IMR-90 (cell line): ENCODE measurements at regions not wholly inside any gene's neighbourhood (a gene's known extent, or its start where the extent isn't known, plus 50 kb on each side); places are given as distances from the start of the nearest gene placed in this dataset.

Source experiments
- ATAC-seq: fragments of 200-7000 bp; cut with Tn5 transposase; 2 replicates; pipeline ENCODE4 v1.9.1; 2020; ENCODE audit warnings: low read depth, mild to moderate bottlenecking, moderate library complexity
- BruUV-seq: library from RNA; stranded (reverse); fragments of 400-500 nt; replicated peaks from 2 replicates; lab custom pipeline; 2021; lab: Mats Ljungman, UMichigan
- CTCF ChIA-PET: fragments of 300-600 bp; formaldehyde crosslinking; extraction: SDS; loops from one replicate; lab custom pipeline; 2021; ENCODE audit warnings: antibody characterized with exemption; lab: Yijun Ruan, JAX
- POLR2A ChIA-PET: fragments of 300-600 bp; sonication (Branson Sonifier 250); formaldehyde crosslinking; loops from one replicate; lab custom pipeline; 2022; ENCODE audit warnings: antibody characterized with exemption; ENCODE audit not compliant: unreplicated experiment; lab: Charles Lee
- DNase-seq: peaks from one replicate; pipeline ENCODE4 v3.0.0; 2013
- H2AFZ ChIP-seq: replicated peaks from 2 replicates; pipeline ENCODE3; 2013; ENCODE audit warnings: low read length, mild to moderate bottlenecking; ENCODE audit not compliant: poor library complexity
- H2AK5ac ChIP-seq: 2 replicates; pipeline ENCODE4 v1.6.1; 2013; ENCODE audit warnings: low read depth, low read length, inconsistent platforms
- H2AK9ac ChIP-seq: replicated peaks from 2 replicates; pipeline ENCODE3; 2013; ENCODE audit warnings: mild to moderate bottlenecking, low read depth, low read length, moderate library complexity; ENCODE audit not compliant: poor library complexity
- H2BK120ac ChIP-seq: 2 replicates; pipeline ENCODE4 v1.6.1; 2013; ENCODE audit warnings: low read depth, low read length, inconsistent platforms
- H2BK15ac ChIP-seq: 3 replicates; pipeline ENCODE4 v1.6.1; 2013; ENCODE audit warnings: low read depth, low read length, inconsistent platforms
- H2BK20ac ChIP-seq: 2 replicates; pipeline ENCODE4 v1.6.1; 2013; ENCODE audit warnings: low read depth, mild to moderate bottlenecking, inconsistent platforms, low read length, moderate library complexity
- H2BK5ac ChIP-seq: 2 replicates; pipeline ENCODE4 v1.6.1; 2013; ENCODE audit warnings: mild to moderate bottlenecking, low read depth, low read length, inconsistent platforms; ENCODE audit not compliant: poor library complexity, severe bottlenecking
- H3K14ac ChIP-seq: replicated peaks from 2 replicates; pipeline ENCODE4 v1.6.1; 2013; ENCODE audit warnings: low read depth, low read length, inconsistent platforms
- H3K18ac ChIP-seq: 2 replicates; pipeline ENCODE4 v1.6.1; 2013; ENCODE audit warnings: low read depth, low read length, control low read depth
- H3K23ac ChIP-seq: 2 replicates; pipeline ENCODE4 v1.6.1; 2013; ENCODE audit warnings: low read depth, low read length, inconsistent platforms
- H3K27ac ChIP-seq: 2 replicates; pipeline ENCODE4 v1.5.1; 2013; ENCODE audit warnings: mild to moderate bottlenecking, control low read depth, low read length; ENCODE audit not compliant: insufficient read depth
- H3K27me3 ChIP-seq: 2 replicates; pipeline ENCODE4 v1.6.1; 2013; ENCODE audit warnings: low read length; ENCODE audit not compliant: control insufficient read depth, insufficient read depth
- H3K36me3 ChIP-seq: 2 replicates; pipeline ENCODE4 v1.6.1; 2013; ENCODE audit warnings: low read length, mixed read lengths; ENCODE audit not compliant: control insufficient read depth, insufficient read depth
- H3K4ac ChIP-seq: 2 replicates; pipeline ENCODE4 v1.6.1; 2013; ENCODE audit warnings: low read depth, low read length, inconsistent platforms
- H3K4me1 ChIP-seq: 2 replicates; pipeline ENCODE4 v1.6.1; 2013; ENCODE audit warnings: low read length, mixed read lengths; ENCODE audit not compliant: control insufficient read depth, insufficient read depth
- H3K4me2 ChIP-seq: 2 replicates; pipeline ENCODE4 v1.6.1; 2013; ENCODE audit warnings: low read depth, mild to moderate bottlenecking, control low read depth, low read length, moderate library complexity
- H3K4me3 ChIP-seq: 2 replicates; pipeline ENCODE4 v1.5.1; 2013; ENCODE audit warnings: low read depth, mild to moderate bottlenecking, control low read depth, low read length, moderate library complexity; ENCODE audit not compliant: insufficient read depth
- H3K56ac ChIP-seq: 2 replicates; pipeline ENCODE4 v1.6.1; 2013; ENCODE audit warnings: low read length, inconsistent platforms; ENCODE audit not compliant: insufficient read depth; ENCODE audit errors: extremely low read depth
- H3K79me1 ChIP-seq, 2 experiments: 2 replicates each; pipeline ENCODE4 v1.6.1; 2013; ENCODE audit warnings: low read length in 2 of 2, inconsistent platforms in 1 of 2, low read depth in 1 of 2
- H3K9ac ChIP-seq: 2 replicates; pipeline ENCODE4 v1.6.1; 2013; ENCODE audit warnings: low read depth, low read length, control low read depth
- H3K9me1 ChIP-seq: 2 replicates; pipeline ENCODE4 v1.6.1; 2013; ENCODE audit warnings: low read length, inconsistent platforms; ENCODE audit not compliant: insufficient read depth
- H3K9me3 ChIP-seq: 2 replicates; pipeline ENCODE4 v1.6.1; 2013; ENCODE audit warnings: low read length; ENCODE audit not compliant: control insufficient read depth, insufficient read depth
- H4K20me1 ChIP-seq: 2 replicates; pipeline ENCODE4 v1.6.1; 2013; ENCODE audit warnings: low read length, inconsistent platforms; ENCODE audit not compliant: insufficient read depth
- H4K5ac ChIP-seq: 2 replicates; pipeline ENCODE4 v1.6.1; 2013; ENCODE audit warnings: mild to moderate bottlenecking, low read depth, low read length, control low read depth
- H4K8ac ChIP-seq, 2 experiments: 2 replicates each; pipeline ENCODE4 v1.6.1; 2013; ENCODE audit warnings: low read depth in 2 of 2, low read length in 2 of 2, control low read depth in 1 of 2, inconsistent platforms in 1 of 2
- H4K91ac ChIP-seq: 2 replicates; pipeline ENCODE4 v1.6.1; 2013; ENCODE audit warnings: low read depth, low read length, inconsistent platforms; ENCODE audit not compliant: insufficient read depth
- BHLHE40 ChIP-seq: fragments of 150-350 bp; IDR thresholded peaks from 2 replicates; pipeline ENCODE4 v1.6.1; 2016; ENCODE audit warnings: mild to moderate bottlenecking, low read depth, low read length
- CEBPB ChIP-seq: IDR thresholded peaks from 2 replicates; pipeline ENCODE4 v1.6.1; 2012; ENCODE audit warnings: low read depth, low read length, improper control_type of control experiment
- CHD1 ChIP-seq: IDR thresholded peaks from 2 replicates; pipeline ENCODE4 v1.6.1; 2012; ENCODE audit warnings: low read depth, low read length, improper control_type of control experiment
- CTCF ChIP-seq: conservative IDR thresholded peaks from 2 replicates; pipeline ENCODE4 v1.5.1; 2012; ENCODE audit warnings: mild to moderate bottlenecking, low read depth, low read length, improper control_type of control experiment
- FOS ChIP-seq: fragments of 150-350 bp; IDR thresholded peaks from 2 replicates; pipeline ENCODE4 v1.6.1; 2016; ENCODE audit warnings: low read depth, low read length
- MAFK ChIP-seq: IDR thresholded peaks from 2 replicates; pipeline ENCODE4 v1.6.1; 2012; ENCODE audit warnings: low read depth, low read length, improper control_type of control experiment
- MAZ ChIP-seq: IDR thresholded peaks from 2 replicates; pipeline ENCODE4 v1.6.1; 2012; ENCODE audit warnings: low read depth, mild to moderate bottlenecking, low read length, improper control_type of control experiment, moderate library complexity, borderline replicate concordance
- MXI1 ChIP-seq: IDR thresholded peaks from 2 replicates; pipeline ENCODE4 v1.6.1; 2012; ENCODE audit warnings: low read depth, mild to moderate bottlenecking, low read length, moderate library complexity, borderline replicate concordance
- NFE2L2 ChIP-seq: fragments of 150-350 bp; IDR thresholded peaks from 2 replicates; pipeline ENCODE4 v1.6.1; 2016; ENCODE audit warnings: low read depth, mild to moderate bottlenecking, low read length
- POLR2A ChIP-seq: IDR thresholded peaks from 2 replicates; pipeline ENCODE4 v1.6.1; 2012; ENCODE audit warnings: mild to moderate bottlenecking, low read depth, low read length
- RAD21 ChIP-seq: IDR thresholded peaks from 2 replicates; pipeline ENCODE4 v1.6.1; 2012; ENCODE audit warnings: low read length, improper control_type of control experiment
- RCOR1 ChIP-seq: IDR thresholded peaks from 2 replicates; pipeline ENCODE4 v1.6.1; 2012; ENCODE audit warnings: mild to moderate bottlenecking, low read length, improper control_type of control experiment; ENCODE audit not compliant: insufficient replicate concordance
- RFX5 ChIP-seq: IDR thresholded peaks from 2 replicates; pipeline ENCODE4 v1.8.0; 2012; ENCODE audit warnings: low read depth, mild to moderate bottlenecking, low read length, moderate library complexity
- SMC3 ChIP-seq: fragments of 150-350 bp; IDR thresholded peaks from 2 replicates; pipeline ENCODE4 v1.6.1; 2016; ENCODE audit warnings: low read depth, mild to moderate bottlenecking, antibody characterized with exemption, low read length, moderate library complexity
- WGBS, 2 experiments: methylation state at CpG; one replicate each; pipeline versions ENCODE4 v1.1.5 to v1.1.7; 2013; ENCODE audit warnings: missing lambda C conversion rate in 2 of 2; ENCODE audit not compliant: insufficient read length in 1 of 2; ENCODE audit errors: extremely low coverage in 2 of 2; 5-methylcytosine and 5-hydroxymethylcytosine counted together
- dilution Hi-C: fragments of 300-500 bp; cut with HindIII; formaldehyde crosslinking; loops from one replicate; pipeline ENCODE4 v1.14.3; 2018; ENCODE audit warnings: low sequenced_read_pairs; ENCODE audit not compliant: unreplicated experiment
- in situ Hi-C: fragments of 300-500 bp; cut with MboI; formaldehyde crosslinking; loops from 3 replicates; pipeline ENCODE4 v1.14.3; 2019; ENCODE audit warnings: low sequenced_read_pairs, inconsistent platforms, mixed read lengths
- intact Hi-C: fragments of 100-400 bp; cut with micrococcal nuclease; formaldehyde crosslinking; loops from 2 replicates; pipeline ENCODE4 v1.10.0; 2022
- TF ChIP-seq, protein P1 (sequence below): fragments of 150-350 bp; IDR thresholded peaks from 2 replicates; pipeline ENCODE4 v1.6.1; 2016; ENCODE audit warnings: low read depth, mild to moderate bottlenecking, low read length, moderate library complexity, borderline replicate concordance
- TF ChIP-seq, protein P2 (sequence below): fragments of 150-350 bp; IDR thresholded peaks from 2 replicates; pipeline ENCODE4 v1.6.1; 2017; ENCODE audit warnings: mild to moderate bottlenecking, antibody characterized with exemption, low read length, low read depth

DNA sequence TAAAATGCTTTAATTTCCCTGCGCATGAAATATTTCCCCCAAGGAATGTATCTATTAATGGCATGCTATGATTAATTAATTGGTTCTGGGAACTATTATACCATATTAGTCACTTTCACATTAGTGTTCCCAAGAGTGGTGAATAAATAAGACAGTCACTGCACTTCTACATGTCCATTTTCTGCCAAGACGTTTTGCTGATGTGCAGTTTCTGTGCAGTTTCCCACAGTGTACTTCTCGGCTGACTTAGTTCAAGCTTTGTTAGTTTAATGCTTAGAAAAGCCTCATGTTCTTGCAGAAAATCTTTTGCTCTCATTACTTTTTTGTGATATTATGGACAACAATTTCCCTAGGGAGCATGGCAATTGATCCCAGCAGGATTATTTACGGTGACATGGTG lies 1014.5 kb downstream of the BRINP3 start:
- ATAC-seq (no peak), DNase-seq (no peak)
- no peaks in the 10 kb centered on the region for H3K4me1 ChIP-seq
- H4K20me1 ChIP-seq = no peaks in the 10 kb centered on the region
- ChIA-PET POLR2A (no interaction called here), CTCF (no interaction called here)
- H3K14ac ChIP-seq = no peak overlapping the region
- H3K56ac ChIP-seq = no peak overlapping the region
- no peak overlapping the region for H4K5ac ChIP-seq
- no peak overlapping the region for H2BK5ac ChIP-seq
- H3K4me3 ChIP-seq = no peak overlapping the region
- H3K9me1 ChIP-seq = no peaks in the 10 kb centered on the region
- H2BK120ac ChIP-seq = no peak overlapping the region
- H3K18ac ChIP-seq = no peak overlapping the region
- in situ Hi-C loops = no loop called here
- BruUV-seq = no TSS peak
- H3K4me2 ChIP-seq = no peak overlapping the region
- TF ChIP-seq NFE2L2 (no peak), FOS (no peak), RFX5 (no peak), RCOR1 (no peak), CEBPB (no peak), SMC3 (no peak), CHD1 (no peak), CTCF (no peak), RAD21 (no peak), MAFK (no peak), MAZ (no peak), BHLHE40 (no peak), POLR2A (no peak), MXI1 (no peak)
- TF ChIP-seq, protein P1, sequence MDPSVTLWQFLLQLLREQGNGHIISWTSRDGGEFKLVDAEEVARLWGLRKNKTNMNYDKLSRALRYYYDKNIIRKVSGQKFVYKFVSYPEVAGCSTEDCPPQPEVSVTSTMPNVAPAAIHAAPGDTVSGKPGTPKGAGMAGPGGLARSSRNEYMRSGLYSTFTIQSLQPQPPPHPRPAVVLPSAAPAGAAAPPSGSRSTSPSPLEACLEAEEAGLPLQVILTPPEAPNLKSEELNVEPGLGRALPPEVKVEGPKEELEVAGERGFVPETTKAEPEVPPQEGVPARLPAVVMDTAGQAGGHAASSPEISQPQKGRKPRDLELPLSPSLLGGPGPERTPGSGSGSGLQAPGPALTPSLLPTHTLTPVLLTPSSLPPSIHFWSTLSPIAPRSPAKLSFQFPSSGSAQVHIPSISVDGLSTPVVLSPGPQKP = no peak
- TF ChIP-seq, protein P2, sequence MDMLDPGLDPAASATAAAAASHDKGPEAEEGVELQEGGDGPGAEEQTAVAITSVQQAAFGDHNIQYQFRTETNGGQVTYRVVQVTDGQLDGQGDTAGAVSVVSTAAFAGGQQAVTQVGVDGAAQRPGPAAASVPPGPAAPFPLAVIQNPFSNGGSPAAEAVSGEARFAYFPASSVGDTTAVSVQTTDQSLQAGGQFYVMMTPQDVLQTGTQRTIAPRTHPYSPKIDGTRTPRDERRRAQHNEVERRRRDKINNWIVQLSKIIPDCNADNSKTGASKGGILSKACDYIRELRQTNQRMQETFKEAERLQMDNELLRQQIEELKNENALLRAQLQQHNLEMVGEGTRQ = no peak
- no peaks in the 10 kb centered on the region for H3K27me3 ChIP-seq
- dilution Hi-C loops = no loop called here
- no peak overlapping the region for H2AK9ac ChIP-seq
- no peak overlapping the region for H3K27ac ChIP-seq
- no peaks in the 10 kb centered on the region for H3K36me3 ChIP-seq
- no peak overlapping the region for H3K9ac ChIP-seq
- no peaks in the 10 kb centered on the region for H3K79me1 ChIP-seq
- no peak overlapping the region for H4K8ac ChIP-seq
- no peak overlapping the region for H4K91ac ChIP-seq
- H2AK5ac ChIP-seq = no peak overlapping the region
- no peaks in the 10 kb centered on the region for H3K9me3 ChIP-seq
- H3K23ac ChIP-seq = no peak overlapping the region
- no peak overlapping the region for H3K4ac ChIP-seq
- no peak overlapping the region for H2AFZ ChIP-seq
- no peak overlapping the region for H2BK15ac ChIP-seq
- intact Hi-C loops = no loop called here
- H2BK20ac ChIP-seq = no peak overlapping the region
- WGBS, 2 experiments = no CpG with 5 or more reads among the region's 4 CpGs
